Activated CD4-positive, alpha-beta T cell treated with anti-CD3 and anti-CD28 coated beads, Interleukin-2, Interleukin-6, amounts not matched to agents 100 ng/mL and 50 ng/mL, durations not matched to agents 16 hours and 8 hours (primary cell): ENCODE measurements at regions not wholly inside any gene's neighbourhood (a gene's known extent, or its start where the extent isn't known, plus 50 kb on each side); places are given as distances from the start of the nearest gene placed in this dataset.
"Not testable (repeated sequence)": the region's sequence is repeated elsewhere in the genome, so short reads cannot be mapped to it uniquely, and the experiment has no call there.

Experiments
- DNase-seq: peaks from one replicate; pipeline ENCODE4 v3.0.0-alpha.2; 2020

- DNase-seq: no peak
Observed at GRCh38 chr20:22052025-22052650, 346.7 kb downstream of the PAX1 start.

- not testable (repeated sequence) for DNase-seq
Observed at GRCh38 chr20:22045956-22046507, 340.6 kb downstream of the PAX1 start.

DNA sequence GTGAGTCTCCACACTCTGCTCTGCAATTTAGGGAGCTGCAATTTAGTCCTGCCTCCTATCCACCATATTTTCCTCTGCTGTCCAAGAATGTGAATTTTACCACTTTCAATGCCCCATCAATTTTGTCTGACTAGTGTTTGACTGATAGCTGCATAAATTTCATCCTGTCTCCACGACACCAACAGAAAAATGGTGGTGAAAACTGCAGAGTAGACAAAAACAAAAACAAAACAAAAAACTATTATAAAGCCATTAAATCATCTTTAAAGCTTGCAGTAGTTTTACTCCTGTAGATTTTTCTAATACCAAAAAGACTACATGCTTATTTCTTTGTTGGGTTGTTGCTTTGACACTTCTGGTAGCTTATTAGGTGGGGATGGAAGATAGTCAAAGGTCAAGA, 322.0 kb downstream of the PAX1 start:
- DNase-seq: no peak

DNA sequence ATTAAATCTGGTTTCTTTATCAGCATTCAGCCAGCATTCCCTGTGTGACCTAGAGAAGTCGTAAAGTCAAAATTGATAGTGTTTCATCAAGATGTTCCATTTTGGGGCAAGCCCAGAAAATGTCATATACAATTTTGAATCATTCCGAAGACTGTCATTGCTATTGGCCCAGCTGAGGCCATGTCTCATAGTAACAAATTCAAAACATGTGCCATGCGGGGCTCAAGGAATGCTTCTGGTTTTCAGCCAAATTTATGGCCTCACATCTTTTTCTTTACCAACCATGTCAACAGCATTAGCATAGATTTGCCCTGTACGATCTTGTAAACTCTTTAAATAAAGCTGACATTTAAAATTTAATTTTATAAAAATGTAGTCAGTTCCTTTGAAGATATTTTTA, 314.7 kb downstream of the PAX1 start:
- DNase-seq: no peak

- no peak for DNase-seq
Observed at GRCh38 chr20:22008456-22008855, 303.0 kb downstream of the PAX1 start.

DNA sequence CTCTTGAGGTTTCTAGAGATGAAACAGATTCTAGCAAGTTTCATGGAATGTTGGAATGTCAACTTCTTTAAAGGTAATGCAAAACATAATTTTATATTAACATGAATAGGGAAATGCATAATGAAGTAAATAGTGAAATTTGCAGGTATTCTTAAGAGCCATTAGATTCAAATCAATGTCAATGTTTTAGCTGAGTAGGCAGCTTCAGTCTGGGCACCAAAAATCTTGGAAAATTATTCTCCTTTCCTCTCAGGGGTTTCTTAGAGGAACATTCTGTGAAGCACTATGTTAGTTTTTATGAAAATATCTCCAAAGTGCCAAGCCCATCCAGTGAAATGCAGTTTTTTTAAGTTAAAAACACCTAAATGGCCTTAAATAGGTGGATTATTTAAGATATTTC, 300.8 kb downstream of the PAX1 start:
- DNase-seq: no peak

GRCh38 chr20:22005535-22005934, 300.1 kb downstream of the PAX1 start:
- DNase-seq: no peak

DNA sequence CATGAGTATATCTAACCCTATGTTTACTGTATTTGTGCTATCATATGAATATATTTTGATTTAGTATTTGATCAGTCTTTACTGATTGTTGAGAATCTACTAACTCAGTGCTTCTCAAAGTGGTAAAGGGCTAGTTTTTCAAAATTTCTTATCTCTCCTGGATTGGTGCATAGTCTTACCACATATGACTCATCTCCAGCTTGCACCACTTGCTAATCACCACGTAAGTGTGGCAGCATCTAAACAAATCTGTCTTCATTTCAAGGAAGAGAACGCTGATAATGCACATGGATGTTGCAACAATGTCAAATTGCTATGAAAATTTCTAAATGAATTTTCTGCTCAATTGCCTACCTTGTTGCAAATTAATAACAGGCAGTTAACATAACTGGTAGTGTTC, 299.5 kb downstream of the PAX1 start:
- DNase-seq: no peak

- no peak for DNase-seq
Observed at GRCh38 chr20:22003680-22004079, 298.2 kb downstream of the PAX1 start.

DNA sequence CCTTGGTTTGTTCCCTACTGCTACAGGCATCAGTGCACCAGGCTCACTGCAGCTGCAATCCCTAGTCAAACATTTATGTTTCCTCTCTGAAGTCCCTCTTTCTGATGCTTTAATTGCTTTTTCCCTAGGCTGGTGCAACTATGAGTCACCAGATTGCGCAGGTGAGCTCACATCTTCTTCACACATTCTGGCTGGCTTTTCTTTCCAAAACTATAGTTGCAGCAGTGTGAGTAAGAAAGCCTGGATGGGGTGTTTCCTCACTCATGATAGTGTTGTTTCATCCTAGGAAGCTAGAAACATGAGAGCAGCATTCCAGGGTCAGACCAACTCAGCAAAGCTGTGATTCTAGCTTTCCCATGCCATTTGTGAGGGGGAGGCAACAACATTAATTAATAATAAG, 296.4 kb downstream of the PAX1 start:
- no peak for DNase-seq

- DNase-seq: no peak
Observed at GRCh38 chr20:21995461-21995860, 290.0 kb downstream of the PAX1 start.

GRCh38 chr20:21994203-21994602, 288.7 kb downstream of the PAX1 start:
- no peak for DNase-seq

DNA sequence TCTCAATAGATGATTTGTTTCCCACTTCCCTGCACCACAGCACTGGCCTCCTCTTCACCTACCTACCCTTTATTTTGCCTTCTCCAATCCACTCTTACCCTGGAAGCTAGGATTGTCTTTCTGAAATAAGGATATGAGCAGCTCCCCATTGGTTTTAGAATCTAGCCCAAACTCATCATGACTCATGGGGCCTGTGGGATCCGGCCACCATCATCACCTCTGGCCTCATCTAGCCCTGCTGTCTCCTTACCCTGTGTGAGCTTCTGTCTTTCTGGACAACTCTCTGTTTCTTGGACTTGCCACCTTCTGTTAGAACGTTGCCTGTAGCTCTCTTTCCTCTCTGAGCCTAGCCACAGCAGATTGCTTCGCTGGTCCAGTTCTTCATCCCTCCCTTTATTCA, 277.1 kb downstream of the PAX1 start:
- no peak for DNase-seq

GRCh38 chr20:21981597-21982344, 276.3 kb downstream of the PAX1 start:
- DNase-seq: no peak

GRCh38 chr20:21981179-21981578, 275.7 kb downstream of the PAX1 start:
- no peak for DNase-seq

DNA sequence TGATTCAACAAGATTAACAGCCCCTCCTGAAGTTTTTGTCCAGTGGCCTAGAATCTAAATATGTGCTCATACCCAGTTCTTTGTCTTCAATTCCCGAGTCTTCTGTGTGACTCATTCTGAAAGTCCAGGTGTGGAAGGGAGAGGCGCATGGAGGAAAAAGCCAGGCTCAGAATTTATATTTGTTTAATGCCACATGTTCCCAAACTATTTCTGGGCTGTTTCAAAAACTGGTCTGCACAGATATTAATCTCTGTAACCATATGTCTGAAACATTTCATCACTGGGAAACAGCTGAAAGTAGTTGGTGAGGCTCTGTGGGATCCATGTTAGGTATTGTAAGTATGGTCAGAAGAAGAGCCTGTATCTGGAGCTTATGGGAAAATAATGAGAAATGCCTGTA, 266.0 kb downstream of the PAX1 start:
- DNase-seq: no peak

GRCh38 chr20:21968486-21968885, 263.0 kb downstream of the PAX1 start:
- DNase-seq: no peak

DNA sequence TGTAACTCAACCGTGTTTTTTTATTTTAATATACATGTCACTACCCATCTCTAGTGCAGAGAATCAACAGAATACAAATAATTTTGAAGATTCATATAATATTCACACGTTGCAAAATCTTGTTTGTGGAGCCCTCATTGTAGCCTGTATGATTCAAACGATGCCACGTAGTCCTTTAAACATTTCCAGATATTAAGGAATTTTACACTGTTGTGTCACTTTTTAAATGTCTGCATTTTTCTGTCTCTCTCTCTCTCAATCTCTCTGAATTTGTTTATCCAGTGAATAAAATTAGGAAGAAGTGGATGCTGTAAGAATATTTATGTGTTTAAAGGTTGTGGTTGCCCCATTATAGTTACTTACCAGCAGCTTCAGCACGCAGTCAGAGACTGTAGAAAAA, 262.0 kb downstream of the PAX1 start:
- DNase-seq: no peak

GRCh38 chr20:21956591-21956990, 251.1 kb downstream of the PAX1 start:
- no peak for DNase-seq

DNA sequence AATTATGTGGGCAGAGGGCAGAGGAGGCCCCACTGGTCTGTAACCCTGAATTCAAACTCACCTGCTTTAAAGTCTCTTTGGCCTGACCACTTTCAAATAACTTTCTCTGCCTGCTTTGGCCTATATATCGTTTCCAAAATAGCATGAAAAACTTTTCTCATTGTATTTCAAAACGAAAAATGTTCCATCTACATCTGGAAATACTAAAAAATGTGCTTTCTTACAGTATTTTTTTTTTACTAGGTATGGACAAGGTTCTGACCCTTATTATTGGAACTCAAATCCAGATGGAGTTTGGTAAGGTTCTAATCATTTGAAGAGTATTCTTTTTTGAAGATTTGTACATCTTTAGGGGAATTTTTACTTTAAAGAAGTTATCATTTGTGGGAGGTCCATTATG, 241.9 kb downstream of the PAX1 start:
- DNase-seq: no peak

DNA sequence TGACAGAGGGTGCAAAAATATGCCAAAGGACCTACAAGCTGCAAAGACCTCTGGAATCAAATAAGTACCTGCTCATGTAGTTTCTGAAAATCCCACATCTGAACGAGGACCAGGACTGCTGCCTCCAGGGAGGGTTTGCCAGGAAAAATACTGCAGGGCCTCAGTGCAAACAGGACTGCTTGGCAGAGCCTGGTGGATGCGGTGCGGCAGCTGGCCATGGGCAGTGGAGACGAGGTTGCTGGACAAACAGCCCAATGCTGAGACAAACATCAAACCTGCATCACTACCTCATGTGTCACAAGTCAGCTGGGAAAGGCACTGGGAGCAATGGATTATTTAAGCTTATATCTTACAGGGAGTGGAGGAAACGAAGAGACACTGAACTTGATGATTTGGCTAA, 238.8 kb downstream of the PAX1 start:
- DNase-seq: no peak

DNA sequence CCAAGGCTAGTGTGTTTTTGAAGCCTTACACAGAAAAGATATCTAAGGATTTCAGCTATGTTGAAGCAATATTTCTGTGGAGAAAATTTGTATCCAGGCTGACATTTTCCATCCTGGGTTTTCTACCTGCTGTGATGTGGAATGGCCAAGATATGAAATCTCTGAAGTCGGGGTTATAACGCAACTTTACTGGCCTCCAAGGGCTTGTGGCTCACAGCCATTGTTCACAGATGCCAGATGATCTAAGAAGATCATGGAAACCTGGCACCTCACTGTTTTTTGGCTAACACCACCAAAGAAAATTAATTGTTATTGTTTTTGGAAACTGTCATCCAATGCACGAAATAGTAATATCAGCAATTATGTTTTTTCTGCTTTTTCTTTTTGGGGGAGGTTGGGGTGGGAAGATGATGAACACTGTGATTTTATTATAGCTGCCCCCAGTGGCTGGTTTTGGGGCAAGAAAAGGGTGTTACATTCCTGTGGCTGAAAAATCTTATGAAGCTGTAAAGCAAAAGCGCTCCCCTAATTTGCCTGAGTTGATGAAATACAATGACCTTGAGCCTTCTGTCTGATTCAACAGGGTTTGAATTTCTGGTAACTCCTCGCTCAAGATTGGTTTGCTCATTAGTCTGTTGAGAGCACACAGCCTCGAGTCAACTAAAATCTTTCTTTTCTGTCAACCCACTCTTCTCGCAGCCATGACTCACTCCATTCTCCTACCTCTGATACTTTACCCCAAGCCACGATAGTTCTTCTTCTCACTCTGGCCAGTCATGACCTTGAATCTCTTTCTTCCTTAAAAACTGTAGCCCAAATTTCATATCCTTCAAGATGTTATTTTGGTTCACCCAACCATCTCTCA, 236.7 kb downstream of the PAX1 start:
- DNase-seq: no peak

DNA sequence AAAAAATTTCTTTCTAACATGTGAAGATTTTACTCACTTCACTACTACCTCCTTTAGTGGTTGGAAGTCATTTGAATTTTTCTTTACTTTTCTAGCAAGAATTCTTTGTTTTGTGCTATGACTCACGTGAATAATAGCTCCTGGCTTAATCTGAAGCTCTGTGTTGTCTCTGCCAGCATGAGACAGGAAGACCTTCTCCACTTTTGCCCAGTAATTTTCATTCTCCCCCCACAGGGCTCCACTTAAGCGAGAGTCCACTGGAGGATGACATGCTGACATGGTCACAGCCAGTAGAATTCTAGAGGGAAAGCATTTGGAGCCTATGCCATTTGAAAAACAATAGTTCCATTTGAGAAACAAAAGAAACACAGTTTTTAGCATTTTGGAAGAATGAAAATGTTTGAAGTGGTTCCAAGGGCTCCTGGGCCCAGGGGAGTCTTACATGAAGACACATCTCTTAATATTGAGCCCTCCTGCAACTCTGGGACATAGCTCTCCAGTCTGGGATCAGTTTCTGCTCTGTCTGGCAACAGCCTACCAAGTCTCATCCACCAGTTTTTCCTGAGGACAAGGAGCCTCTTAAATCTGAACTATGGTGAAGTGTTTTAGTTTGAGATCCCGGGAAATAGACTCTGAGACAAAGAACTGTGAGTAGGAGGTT, 231.4 kb downstream of the PAX1 start:
- no peak for DNase-seq
